Endometrial microvascular endothelial cells (primary cell): ENCODE measurements at regions not wholly inside any gene's neighbourhood (a gene's known extent, or its start where the extent isn't known, plus 50 kb on each side); places are given as distances from the start of the nearest gene placed in this dataset.

Experiments used
- in situ Hi-C: cut with HindIII; loops from 2 replicates; pipeline ENCODE4 v1.10.0; 2017; ENCODE audit warnings: low sequenced_read_pairs, low pct_unique_long_range_greater_than_20kb; ENCODE audit errors: inconsistent ontology term

DNA sequence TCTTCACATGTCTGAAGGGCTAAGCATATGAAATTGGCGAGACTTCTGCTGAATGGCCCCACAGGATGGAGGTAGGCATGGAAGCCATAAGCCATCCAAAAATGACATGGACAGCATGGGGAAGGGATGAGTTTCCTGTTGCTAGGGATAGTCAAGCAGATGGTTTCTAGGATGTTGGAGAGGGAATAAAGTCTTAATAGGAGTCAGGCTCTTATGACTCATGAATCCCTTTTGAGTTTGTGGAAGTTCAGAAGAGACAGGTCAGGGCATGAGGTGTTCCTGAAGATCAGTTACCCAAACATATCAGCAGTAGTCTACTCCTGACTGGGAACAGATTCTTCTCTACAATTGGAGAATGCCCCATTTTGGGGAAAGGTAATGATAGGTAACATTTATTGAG is 243.9 kb downstream of the REEP3 start:
- in situ Hi-C loops, result no loop called here

GRCh38 chr10:63766745-63767137 is 245.5 kb downstream of the REEP3 start:
- in situ Hi-C loops, result no loop called here

- in situ Hi-C loops, result no loop called here
Observed at GRCh38 chr10:63767138-63767801, 246.1 kb downstream of the REEP3 start.

- in situ Hi-C loops, result no loop called here
Observed at GRCh38 chr10:63769367-63769766, 248.2 kb downstream of the REEP3 start.

GRCh38 chr10:63770523-63770922 is 249.3 kb downstream of the REEP3 start:
- in situ Hi-C loops, result no loop called here

DNA sequence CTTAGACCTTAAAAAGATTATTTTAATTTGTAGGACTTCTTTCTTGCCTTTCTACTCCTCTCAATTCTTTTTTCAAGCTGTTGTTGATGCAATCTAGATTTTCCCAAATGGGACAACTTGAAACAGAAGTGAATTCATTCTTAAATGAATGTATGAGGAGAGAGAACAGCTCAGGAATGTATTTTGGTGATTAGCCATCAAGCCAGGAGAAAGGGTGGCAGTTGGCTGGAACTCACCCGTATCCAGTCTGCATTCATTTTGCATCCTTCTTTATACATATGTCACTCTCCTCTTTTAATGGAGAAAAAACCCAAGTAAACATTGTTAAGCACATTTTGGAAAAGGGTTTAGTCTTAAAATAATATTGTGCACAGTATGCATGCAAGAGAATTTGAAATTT is 251.3 kb downstream of the REEP3 start:
- in situ Hi-C loops, result no loop called here

- in situ Hi-C loops, result no loop called here
Observed at GRCh38 chr10:63773106-63773505, 251.9 kb downstream of the REEP3 start.

DNA sequence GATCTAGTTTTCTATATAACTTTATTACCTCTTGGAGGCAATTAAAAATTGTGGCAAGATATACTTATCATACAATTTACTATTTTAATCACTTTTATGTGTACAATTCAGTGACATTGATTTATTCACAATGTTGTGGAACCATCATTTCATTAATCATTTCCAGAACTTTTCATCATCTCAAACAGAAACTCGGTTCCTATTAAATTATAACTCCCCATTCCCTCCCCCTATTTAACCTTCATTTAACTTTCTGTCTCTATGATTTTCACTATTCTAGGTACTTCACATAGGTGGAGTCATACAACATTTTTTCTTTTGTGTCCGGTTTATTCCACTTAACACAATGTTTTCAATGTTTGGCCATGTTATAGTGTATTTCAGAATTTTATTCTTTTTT is 252.8 kb downstream of the REEP3 start:
- in situ Hi-C loops, result no loop called here

DNA sequence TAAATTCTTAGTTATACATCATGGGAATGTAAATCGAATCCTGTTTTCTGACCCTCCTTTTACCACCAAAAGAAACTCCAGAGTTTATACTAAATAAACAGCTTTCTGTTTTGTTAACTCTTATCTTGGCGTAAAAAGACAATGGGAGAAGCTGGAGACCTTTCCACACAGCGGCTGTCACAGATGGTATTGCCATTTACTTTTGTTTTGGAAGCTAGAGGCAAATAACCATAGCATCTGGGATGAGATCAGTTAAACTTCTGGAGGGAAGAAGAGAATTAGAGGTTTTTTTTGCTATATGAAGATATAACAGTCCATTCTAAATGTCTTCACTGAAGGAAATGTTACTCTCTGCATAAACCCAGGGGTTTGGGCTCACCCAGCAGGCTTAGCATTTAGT is 258.9 kb downstream of the REEP3 start:
- in situ Hi-C loops, result no loop called here

GRCh38 chr10:63781226-63781625 is 260.0 kb downstream of the REEP3 start:
- in situ Hi-C loops, result no loop called here

- in situ Hi-C loops, result no loop called here
Observed at GRCh38 chr10:63783882-63784281, 262.7 kb downstream of the REEP3 start.

- in situ Hi-C loops, result no loop called here
Observed at GRCh38 chr10:63788152-63788821, 267.1 kb downstream of the REEP3 start.

- in situ Hi-C loops, result no loop called here
Observed at GRCh38 chr10:63795094-63795860, 274.1 kb downstream of the REEP3 start.

DNA sequence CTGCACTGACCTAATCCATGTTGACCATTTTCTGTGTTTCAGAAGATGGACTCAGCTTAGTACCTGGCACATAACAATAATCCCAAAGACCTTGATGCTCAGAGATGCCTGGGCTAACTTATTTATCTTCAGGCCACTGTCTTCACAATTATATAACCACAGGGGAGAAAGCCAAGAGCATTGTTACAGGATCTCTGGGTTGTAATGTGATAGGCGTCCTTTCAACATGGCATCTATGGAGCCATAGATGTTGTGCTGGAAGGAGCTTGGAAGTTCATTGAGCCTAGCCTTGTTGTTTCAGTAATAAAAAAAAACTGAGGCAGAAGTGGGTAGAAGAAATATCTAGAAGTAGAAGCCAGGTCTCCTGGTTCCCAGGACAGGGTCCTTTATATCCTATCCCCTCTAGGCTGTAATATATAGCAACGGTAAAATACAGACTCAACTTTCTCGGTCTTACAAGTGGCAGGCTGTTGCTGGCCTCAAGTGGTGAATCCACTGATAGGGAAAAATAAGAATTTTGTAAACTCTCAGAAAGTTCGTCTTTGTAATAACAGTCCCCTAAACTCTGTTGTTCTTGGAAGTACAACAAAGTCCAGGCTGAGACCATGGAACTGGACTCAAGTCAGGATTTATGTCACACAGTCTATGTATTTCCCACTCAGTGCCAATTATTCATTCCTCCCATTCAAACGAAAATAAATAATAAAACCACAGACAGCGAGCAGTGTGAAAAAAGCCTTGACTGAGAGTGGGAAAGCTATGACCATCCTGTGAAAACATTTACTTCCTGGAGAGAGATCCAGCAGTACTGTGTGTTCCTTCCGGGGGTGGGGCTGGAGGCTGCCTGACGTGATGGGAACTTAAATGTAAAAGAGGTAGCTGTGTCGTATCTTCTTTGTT is 277.6 kb downstream of the REEP3 start:
- in situ Hi-C loops, result no loop called here

GRCh38 chr10:63799521-63800300 is 278.5 kb downstream of the REEP3 start:
- in situ Hi-C loops, result loop anchor here (25.0 kb wide), 1 partner anchor 87 kb away; no protein-coding TSS in a partner anchor

DNA sequence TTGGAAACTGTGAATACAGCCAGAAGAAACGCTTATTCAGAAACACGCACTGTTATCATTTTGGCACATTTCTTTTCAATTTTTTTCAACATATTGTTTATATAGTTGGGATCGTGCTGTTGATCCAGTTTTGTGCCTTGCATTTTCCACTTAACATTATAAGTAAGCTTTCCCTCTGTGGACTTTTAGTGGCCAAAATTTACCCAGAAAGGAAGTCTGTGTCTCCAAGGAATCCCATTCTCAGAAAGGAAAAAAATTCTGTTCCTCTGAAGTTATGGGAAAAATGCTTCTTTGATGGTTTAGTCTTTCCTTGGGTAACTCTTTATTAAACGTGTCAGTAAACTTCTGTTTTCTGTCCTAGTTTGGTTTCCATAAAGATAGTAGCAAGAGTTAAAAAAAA is 280.0 kb downstream of the REEP3 start:
- in situ Hi-C loops, result loop anchor here (25.0 kb wide), 1 partner anchor 89 kb away; no protein-coding TSS in a partner anchor

GRCh38 chr10:63806330-63806729 is 285.1 kb downstream of the REEP3 start:
- in situ Hi-C loops, result loop anchor here (25.0 kb wide), 1 partner anchor 94 kb away; no protein-coding TSS in a partner anchor

- in situ Hi-C loops, result loop anchor here (25.0 kb wide), 1 partner anchor 100 kb away; no protein-coding TSS in a partner anchor
Observed at GRCh38 chr10:63812501-63812900, 291.3 kb downstream of the REEP3 start.
